WERI-Rb-1 (cell line): ENCODE measurements at regions not wholly inside any gene's neighbourhood (a gene's known extent, or its start where the extent isn't known, plus 50 kb on each side); places are given as distances from the start of the nearest gene placed in this dataset.

Source experiments
- DNase-seq: peaks from one replicate; pipeline ENCODE4 v3.0.0-alpha.2; 2020
- H3K27ac ChIP-seq: fragments of 250-450 bp; sonication (Bioruptor Pico); 2 replicates; pipeline ENCODE4 v1.5.1; 2020; ENCODE audit warnings: mild to moderate bottlenecking, moderate library complexity
- H3K27me3 ChIP-seq: fragments of 250-450 bp; sonication (Bioruptor Pico); 2 replicates; pipeline ENCODE4 v1.5.1; 2021; ENCODE audit warnings: mild to moderate bottlenecking, low read depth, moderate library complexity; ENCODE audit not compliant: insufficient read depth, severe bottlenecking
- H3K36me3 ChIP-seq: fragments of 250-450 bp; sonication (Bioruptor Pico); 2 replicates; pipeline ENCODE4 v1.5.1; 2020; ENCODE audit warnings: mild to moderate bottlenecking, moderate library complexity
- H3K4me3 ChIP-seq: 2 replicates; pipeline ENCODE4 v1.5.1; 2011; ENCODE audit warnings: low read depth, mild to moderate bottlenecking, control low read depth, low read length
- H3K9me3 ChIP-seq: fragments of 250-450 bp; sonication (Bioruptor Pico); 2 replicates; pipeline ENCODE4 v1.5.1; 2021; ENCODE audit warnings: mild to moderate bottlenecking, moderate library complexity; ENCODE audit not compliant: severe bottlenecking
- TF ChIP-seq, protein P1 (sequence below): IDR thresholded peaks from 2 replicates; pipeline ENCODE4 v1.5.1; 2011; ENCODE audit warnings: low read depth, mild to moderate bottlenecking, control low read depth, inconsistent platforms, low read length

DNA sequence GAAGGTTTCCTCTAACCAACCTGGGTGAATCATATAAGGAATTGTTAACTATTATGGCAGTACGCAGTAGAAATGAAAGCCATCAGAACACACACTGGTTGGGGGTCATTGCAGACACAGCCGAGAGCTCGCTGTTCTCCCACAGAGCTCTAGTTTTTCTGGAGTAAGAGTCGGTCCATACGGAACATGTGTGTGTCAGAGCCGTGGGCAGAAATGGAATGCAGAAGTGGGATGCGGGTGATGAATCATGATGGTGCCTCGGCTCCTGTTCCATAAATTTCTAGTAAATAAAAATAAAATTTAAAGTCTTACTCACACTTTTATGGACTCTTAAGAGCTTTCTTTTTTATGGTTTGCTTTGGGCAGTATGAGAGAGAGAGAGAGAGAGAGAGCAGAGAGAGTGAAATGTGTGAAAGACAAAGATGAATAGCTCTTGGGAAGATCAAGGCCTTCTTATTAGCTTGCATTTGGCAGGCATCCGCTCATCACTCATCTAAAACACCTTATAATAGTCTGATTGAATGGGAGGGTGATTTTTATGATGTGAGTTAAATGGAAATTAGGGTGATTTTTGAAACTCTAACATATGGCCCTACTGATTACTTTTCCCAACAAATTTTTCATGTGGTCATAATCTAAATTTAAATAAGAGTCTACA, 98.8 kb upstream of the PFKP start:
- DNase-seq, result no peak
- Histone ChIP-seq H3K27me3 (no peaks in the 10 kb centered on the region), H3K9me3 (no peaks in the 10 kb centered on the region), H3K4me3 (no peak overlapping the region), H3K27ac (no peak overlapping the region), H3K36me3 (no peaks in the 10 kb centered on the region)
- TF ChIP-seq, protein P1, sequence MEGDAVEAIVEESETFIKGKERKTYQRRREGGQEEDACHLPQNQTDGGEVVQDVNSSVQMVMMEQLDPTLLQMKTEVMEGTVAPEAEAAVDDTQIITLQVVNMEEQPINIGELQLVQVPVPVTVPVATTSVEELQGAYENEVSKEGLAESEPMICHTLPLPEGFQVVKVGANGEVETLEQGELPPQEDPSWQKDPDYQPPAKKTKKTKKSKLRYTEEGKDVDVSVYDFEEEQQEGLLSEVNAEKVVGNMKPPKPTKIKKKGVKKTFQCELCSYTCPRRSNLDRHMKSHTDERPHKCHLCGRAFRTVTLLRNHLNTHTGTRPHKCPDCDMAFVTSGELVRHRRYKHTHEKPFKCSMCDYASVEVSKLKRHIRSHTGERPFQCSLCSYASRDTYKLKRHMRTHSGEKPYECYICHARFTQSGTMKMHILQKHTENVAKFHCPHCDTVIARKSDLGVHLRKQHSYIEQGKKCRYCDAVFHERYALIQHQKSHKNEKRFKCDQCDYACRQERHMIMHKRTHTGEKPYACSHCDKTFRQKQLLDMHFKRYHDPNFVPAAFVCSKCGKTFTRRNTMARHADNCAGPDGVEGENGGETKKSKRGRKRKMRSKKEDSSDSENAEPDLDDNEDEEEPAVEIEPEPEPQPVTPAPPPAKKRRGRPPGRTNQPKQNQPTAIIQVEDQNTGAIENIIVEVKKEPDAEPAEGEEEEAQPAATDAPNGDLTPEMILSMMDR, result no peak

DNA sequence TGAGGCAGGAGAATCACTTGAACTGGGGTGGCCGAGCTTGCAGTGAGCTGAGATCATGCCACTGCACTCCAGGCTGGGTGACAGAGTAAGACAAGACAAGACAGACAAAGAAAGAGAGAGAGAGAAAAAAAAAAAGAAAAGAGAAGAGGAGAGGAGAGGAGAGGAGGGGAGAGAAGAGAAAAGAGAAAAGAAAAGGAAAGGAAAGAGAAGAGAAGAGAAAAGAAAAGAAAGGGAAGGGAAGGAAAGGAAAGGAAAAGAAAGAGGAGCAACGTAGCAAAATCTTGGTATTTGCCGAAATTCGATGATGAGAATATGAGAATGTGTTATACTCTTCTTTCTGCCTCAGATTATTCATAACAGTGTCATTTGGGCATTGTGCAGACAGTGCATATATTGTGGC, 101.2 kb upstream of the PFKP start:
- Histone ChIP-seq H3K27ac (no peak overlapping the region), H3K27me3 (no peaks in the 10 kb centered on the region), H3K4me3 (no peak overlapping the region), H3K36me3 (no peaks in the 10 kb centered on the region), H3K9me3 (no peaks in the 10 kb centered on the region)
- TF ChIP-seq, protein P1, result no peak
- no peak for DNase-seq

DNA sequence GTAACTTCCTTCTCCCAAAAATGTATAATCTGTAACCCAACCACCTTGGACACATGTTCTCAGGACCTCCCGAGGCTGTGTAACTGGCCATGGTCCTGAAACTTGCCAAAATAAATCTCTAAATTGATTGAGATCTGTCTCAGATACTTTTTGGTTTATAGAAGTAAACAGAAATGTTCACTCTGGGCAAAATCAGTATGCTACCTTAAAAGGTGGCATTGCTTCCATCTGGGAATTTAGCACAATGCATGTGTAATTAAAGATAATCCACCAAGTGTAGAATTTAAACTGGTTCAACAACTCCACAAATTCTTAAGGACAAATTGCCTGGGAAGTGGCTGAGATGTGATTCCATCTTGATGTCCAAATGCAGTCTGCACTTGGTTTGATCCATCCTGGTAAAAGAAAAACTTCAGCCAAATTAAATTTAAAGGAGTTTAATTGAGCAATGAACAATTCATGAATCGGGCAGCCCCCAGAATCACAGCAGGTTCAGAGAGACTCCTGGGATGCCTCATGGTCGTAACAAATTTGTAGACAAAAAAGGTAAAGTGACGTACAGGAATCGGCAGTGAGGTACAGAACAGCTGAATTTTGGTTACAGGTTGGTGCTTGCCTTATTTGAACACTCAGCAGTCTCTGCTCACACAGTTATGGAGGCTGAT, 102.6 kb upstream of the PFKP start:
- no peak overlapping the region for H3K27ac ChIP-seq
- no peak overlapping the region for H3K4me3 ChIP-seq
- TF ChIP-seq, protein P1, result no peak
- DNase-seq, result no peak
- no peaks in the 10 kb centered on the region for H3K36me3 ChIP-seq
- H3K27me3 ChIP-seq, result no peaks in the 10 kb centered on the region
- H3K9me3 ChIP-seq, result no peaks in the 10 kb centered on the region

DNA sequence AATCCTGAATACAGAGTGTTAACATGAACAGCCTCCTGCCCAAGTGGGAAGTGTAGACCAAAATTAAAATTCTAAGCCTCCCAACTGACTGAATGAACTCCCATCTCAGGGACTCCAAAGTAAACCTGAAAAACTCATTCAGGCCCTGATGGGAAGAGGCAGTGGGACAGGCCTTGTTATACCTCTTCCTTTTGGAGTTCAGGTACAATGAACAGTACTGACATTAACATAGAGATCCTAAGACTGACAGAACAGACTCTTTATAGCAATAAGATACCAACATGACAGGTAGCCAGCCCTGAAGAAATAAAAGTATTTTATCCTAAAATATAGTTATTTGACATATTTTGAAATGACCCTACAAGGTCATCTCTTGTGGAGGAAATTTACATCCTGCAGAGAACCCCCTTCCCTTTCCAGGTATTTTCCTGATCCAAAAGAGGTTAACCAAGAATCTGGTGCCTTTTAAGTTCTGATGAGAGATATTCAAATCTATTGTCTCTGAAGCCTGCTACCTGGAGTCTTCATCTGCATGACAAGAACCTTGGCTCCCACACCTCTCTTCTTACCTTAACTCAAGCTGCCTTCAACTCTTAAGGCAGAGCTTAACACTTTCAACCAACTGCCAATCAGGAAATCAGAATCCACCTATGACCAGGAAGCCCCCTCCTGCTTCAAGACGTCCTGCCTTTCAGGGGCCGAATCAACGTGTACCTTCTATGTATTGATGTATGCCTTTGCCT, 103.3 kb upstream of the PFKP start:
- no peak overlapping the region for H3K4me3 ChIP-seq
- no peaks in the 10 kb centered on the region for H3K36me3 ChIP-seq
- no peak for DNase-seq
- TF ChIP-seq, protein P1, result no peak
- no peak overlapping the region for H3K27ac ChIP-seq
- H3K9me3 ChIP-seq, result no peaks in the 10 kb centered on the region
- no peaks in the 10 kb centered on the region for H3K27me3 ChIP-seq

DNA sequence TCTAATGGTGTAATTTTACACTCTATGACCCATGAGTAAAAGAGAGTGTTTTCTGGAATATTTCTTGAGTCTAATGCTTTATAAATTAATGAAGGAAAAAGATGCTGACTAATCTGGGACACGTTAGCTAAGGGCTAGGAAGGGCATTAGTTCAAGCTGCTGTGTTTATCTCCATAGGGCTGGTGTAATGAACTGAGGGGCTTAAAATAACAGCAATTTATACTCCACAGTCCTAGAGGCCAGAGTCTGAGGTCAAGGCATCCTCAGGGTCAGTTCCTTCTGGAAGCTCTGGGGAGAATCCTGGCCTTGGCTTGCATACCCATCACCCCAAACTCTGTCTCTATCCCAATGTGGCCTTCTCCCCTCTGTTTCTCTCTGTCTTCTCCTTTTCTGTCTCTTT, 105.2 kb upstream of the PFKP start:
- TF ChIP-seq, protein P1, result no peak
- no peak overlapping the region for H3K27ac ChIP-seq
- H3K4me3 ChIP-seq, result no peak overlapping the region
- H3K36me3 ChIP-seq, result no peaks in the 10 kb centered on the region
- H3K27me3 ChIP-seq, result no peaks in the 10 kb centered on the region
- H3K9me3 ChIP-seq, result no peaks in the 10 kb centered on the region
- DNase-seq, result no peak
